Loucy (cell line): ENCODE measurements at regions not wholly inside any gene's neighbourhood (a gene's known extent, or its start where the extent isn't known, plus 50 kb on each side); places are given as distances from the start of the nearest gene placed in this dataset.
A peak's percentile ranks its signal among the peaks of the same experiment; 100 is the strongest.
"Not testable (repeated sequence)": the region's sequence is repeated elsewhere in the genome, so short reads cannot be mapped to it uniquely, and the experiment has no call there.

Experiments used
- H2AFZ ChIP-seq: fragments of 200-600 bp; sonication (generic); 2 replicates; pipeline ENCODE4 v1.6.0; 2016; ENCODE audit warnings: antibody characterized with exemption, mild to moderate bottlenecking, low read length, moderate library complexity
- H3F3A ChIP-seq: fragments of 200-600 bp; 2 replicates; pipeline ENCODE4 v1.6.0; 2016; ENCODE audit warnings: antibody characterized with exemption, low read depth, mild to moderate bottlenecking
- H3K27me3 ChIP-seq: fragments of 200-600 bp; sonication (generic); 2 replicates; pipeline ENCODE4 v1.6.1; 2014; ENCODE audit warnings: low read length, mild to moderate bottlenecking; ENCODE audit not compliant: insufficient read depth, poor library complexity, severe bottlenecking
- H3K36me3 ChIP-seq: fragments of 200-600 bp; sonication (generic); 2 replicates; pipeline ENCODE4 v1.6.1; 2016; ENCODE audit warnings: low read length; ENCODE audit not compliant: insufficient read depth
- H3K4me1 ChIP-seq: fragments of 200-600 bp; sonication (generic); 2 replicates; pipeline ENCODE4 v1.5.1; 2014; ENCODE audit warnings: low read length, mild to moderate bottlenecking; ENCODE audit not compliant: insufficient read depth, poor library complexity, severe bottlenecking
- H3K4me2 ChIP-seq: fragments of 200-600 bp; sonication (generic); 2 replicates; pipeline ENCODE4 v1.6.0; 2014; ENCODE audit warnings: antibody characterized with exemption, low read length, low read depth, mild to moderate bottlenecking; ENCODE audit not compliant: poor library complexity, severe bottlenecking
- H3K4me3 ChIP-seq: fragments of 200-600 bp; sonication (generic); 2 replicates; pipeline ENCODE4 v1.5.1; 2014; ENCODE audit warnings: low read length, mild to moderate bottlenecking, mixed read lengths; ENCODE audit not compliant: poor library complexity, severe bottlenecking
- H3K79me2 ChIP-seq: fragments of 200-600 bp; sonication (generic); 2 replicates; pipeline ENCODE4 v1.6.1; 2014; ENCODE audit warnings: low read length; ENCODE audit not compliant: insufficient read depth
- H3K9ac ChIP-seq: fragments of 200-600 bp; sonication (generic); 2 replicates; pipeline ENCODE4 v1.6.0; 2014; ENCODE audit warnings: mild to moderate bottlenecking, low read depth, low read length, moderate library complexity; ENCODE audit not compliant: poor library complexity, severe bottlenecking
- H3K9me2 ChIP-seq: fragments of 200-600 bp; sonication (generic); replicated peaks from 2 replicates; pipeline ENCODE4 v1.6.1; 2016; ENCODE audit warnings: low read depth, low read length, mixed read lengths
- H3K9me3 ChIP-seq: fragments of 200-600 bp; sonication (generic); 2 replicates; pipeline ENCODE4 v1.6.1; 2014; ENCODE audit warnings: mild to moderate bottlenecking, antibody characterized with exemption, low read length, low read depth; ENCODE audit not compliant: insufficient read depth
- H4K20me1 ChIP-seq: fragments of 200-600 bp; sonication (generic); 2 replicates; pipeline ENCODE4 v1.6.0; 2014; ENCODE audit warnings: antibody characterized with exemption, low read length, mild to moderate bottlenecking; ENCODE audit not compliant: insufficient read depth, poor library complexity, severe bottlenecking
- CTCF ChIP-seq: fragments of 200-600 bp; sonication (generic); conservative IDR thresholded peaks from 2 replicates; pipeline ENCODE4 v1.5.1; 2014; ENCODE audit warnings: mild to moderate bottlenecking, antibody characterized with exemption, low read length
- EZH2phosphoT487 ChIP-seq: fragments of 200-600 bp; IDR thresholded peaks from 2 replicates; pipeline ENCODE4 v1.6.1; 2018; ENCODE audit warnings: antibody characterized with exemption, mild to moderate bottlenecking, moderate library complexity, borderline replicate concordance

- no peaks in the 10 kb centered on the region for H3K27me3 ChIP-seq
- no peaks in the 10 kb centered on the region for H3K9me3 ChIP-seq
- H4K20me1 ChIP-seq: no peaks in the 10 kb centered on the region
- H3K9me2 ChIP-seq: no peaks in the 10 kb centered on the region
- no peaks in the 10 kb centered on the region for H3K79me2 ChIP-seq
- TF ChIP-seq CTCF (no peak), EZH2phosphoT487 (no peak)
- H2AFZ ChIP-seq: no peak overlapping the region
- peaks cover 8% of the 10 kb centered on the region for H3F3A ChIP-seq
- H3K4me2 ChIP-seq: no peak overlapping the region
- H3K4me3 ChIP-seq: no peak overlapping the region
- H3K4me1 ChIP-seq: peaks cover 33% of the 10 kb centered on the region
- no peaks in the 10 kb centered on the region for H3K36me3 ChIP-seq
- H3K9ac ChIP-seq: no peak overlapping the region
Measured at GRCh38 chr6:33888183-33888582, 84.4 kb upstream of the MLN start.

GRCh38 chr6:33886673-33887144, 82.9 kb upstream of the MLN start:
- Histone ChIP-seq H3K4me3 (peak overlapping the region; percentile 21), H3K79me2 (no peaks in the 10 kb centered on the region), H3K4me1 (peaks cover 33% of the 10 kb centered on the region), H3K9me3 (no peaks in the 10 kb centered on the region), H3K27me3 (no peaks in the 10 kb centered on the region), H3K36me3 (no peaks in the 10 kb centered on the region), H4K20me1 (no peaks in the 10 kb centered on the region), H3K9ac (peak overlapping the region; percentile 55), H2AFZ (0 out of 2 replicates have a peak overlapping the region, but pooled peaks have one; percentile 33), H3F3A (peaks cover 8% of the 10 kb centered on the region), H3K4me2 (peak overlapping the region; percentile 63), H3K9me2 (no peaks in the 10 kb centered on the region)
- TF ChIP-seq CTCF (no peak), EZH2phosphoT487 (no peak)

GRCh38 chr6:33885132-33886057, 81.6 kb upstream of the MLN start:
- Histone ChIP-seq H3K79me2 (no peaks in the 10 kb centered on the region), H2AFZ (no peak overlapping the region), H3K4me2 (no peak overlapping the region), H3K9ac (no peak overlapping the region), H4K20me1 (no peaks in the 10 kb centered on the region), H3F3A (peaks cover 8% of the 10 kb centered on the region), H3K36me3 (no peaks in the 10 kb centered on the region), H3K4me3 (no peak overlapping the region), H3K9me3 (no peaks in the 10 kb centered on the region), H3K4me1 (peaks cover 33% of the 10 kb centered on the region), H3K27me3 (no peaks in the 10 kb centered on the region), H3K9me2 (no peaks in the 10 kb centered on the region)
- TF ChIP-seq EZH2phosphoT487 (no peak), CTCF (no peak)

- not testable (repeated sequence) for H4K20me1 ChIP-seq
Measured at GRCh38 chr6:33883621-33884020, 79.8 kb upstream of the MLN start.

More at GRCh38 chr6:33883621-33884020, 79.8 kb upstream of the MLN start:
- H2AFZ ChIP-seq, H3K4me2 ChIP-seq, H3K9me2 ChIP-seq, H3K4me3 ChIP-seq, H3F3A ChIP-seq, H3K9me3 ChIP-seq, H3K79me2 ChIP-seq, H3K36me3 ChIP-seq, H3K9ac ChIP-seq, H3K27me3 ChIP-seq: not testable (repeated sequence)
- H3K4me1 ChIP-seq: peaks cover 42% of the 10 kb centered on the region
